Vagina (tissue), 2 donors: ENCODE measurements at regions not wholly inside any gene's neighbourhood (a gene's known extent, or its start where the extent isn't known, plus 50 kb on each side); places are given as distances from the start of the nearest gene placed in this dataset.

Experiments
- CTCF ChIP-seq, 3 experiments: fragments of 450-650 bp in 2 of 3; fragments of 200-600 bp in 1 of 3; sonication (generic) in 1 of 3; IDR thresholded peaks; one replicate each; pipeline ENCODE4 v1.5.1; 2017 to 2019; ENCODE audit warnings: antibody characterized with exemption in 3 of 3, mild to moderate bottlenecking in 2 of 3, moderate library complexity in 2 of 3
- POLR2A ChIP-seq, 2 donors: fragments of 450-650 bp; IDR thresholded peaks; one replicate each; pipeline ENCODE4 v1.6.1; 2017; ENCODE audit warnings: antibody characterized with exemption in 2 of 2, mild to moderate bottlenecking in 2 of 2, moderate library complexity in 2 of 2
- POLR2AphosphoS5 ChIP-seq, 2 donors: sonication (generic); formaldehyde crosslinking; IDR thresholded peaks; one replicate each; pipeline ENCODE4 v1.9.0; 2017; ENCODE audit warnings: antibody characterized with exemption in 2 of 2, mild to moderate bottlenecking in 2 of 2, low read depth in 1 of 2; ENCODE audit not compliant: insufficient read depth in 1 of 2

GRCh38 chr3:23740517-23740965, 65.2 kb upstream of the UBE2E1 start:
- TF ChIP-seq CTCF (IDR thresholded peaks at IDR 0.05) (no peak), POLR2A (IDR thresholded peaks at IDR 0.05) (no peak), POLR2AphosphoS5 (IDR thresholded peaks at IDR 0.05; ENCODE audit: insufficient read depth in 1 of 2, low read depth in 1 of 2) (peak in 1 of 2 donors; percentile 39)
